ENCODE measurements at regions not wholly inside any gene's neighbourhood (a gene's known extent, or its start where the extent isn't known, plus 50 kb on each side); places are given as distances from the start of the nearest gene placed in this dataset.

- CTCF ChIA-PET = no interaction called here
- Histone ChIP-seq H3K4me3 (replicated peaks in 1 of 2; ENCODE audit: low read depth in 1 of 2, low read length in 2 of 2) (no peak overlapping the region), H3K27me3 (ENCODE audit: insufficient read depth, low read length) (no peaks in the 10 kb centered on the region), H2AFZ (ENCODE audit: low read depth, low read length, poor library complexity, severe bottlenecking) (no peak overlapping the region), H3K27ac (ENCODE audit: low read depth, low read length) (no peak overlapping the region), H4K20me1 (ENCODE audit: insufficient read depth) (no peaks in the 10 kb centered on the region), H3K36me3 (ENCODE audit: control insufficient read depth in 1 of 2, insufficient read depth in 2 of 2, low read length in 2 of 2) (no peaks in the 10 kb centered on the region), H3K9me3 (ENCODE audit: control insufficient read depth in 1 of 2, insufficient read depth in 1 of 2, low read depth in 1 of 2, low read length in 2 of 2) (no peaks in the 10 kb centered on the region), H3K9ac (ENCODE audit: low read length) (no peak overlapping the region), H3K79me2 (ENCODE audit: insufficient read depth, low read length) (no peaks in the 10 kb centered on the region), H3K9me2 (ENCODE audit: insufficient read depth) (no peaks in the 10 kb centered on the region), H3K4me1 (ENCODE audit: control insufficient read depth in 1 of 2, insufficient read depth in 2 of 2, low read length in 2 of 2) (no peaks in the 10 kb centered on the region), H3K4me2 (ENCODE audit: low read length) (no peak overlapping the region)
- POLR2A ChIA-PET = no interaction called here
- RAD21 ChIA-PET (ENCODE audit: low non-redundant PET in 1 of 2, low total read pairs in 2 of 2, uncharacterized antibody in 2 of 2, unreplicated experiment in 2 of 2) = no interaction called here
- intact Hi-C loops (cut with micrococcal nuclease) = no loop called here
- no TSS peak for BruUV-seq (replicated peaks)
- ATAC-seq = no peak
- TF ChIP-seq ATF3 (IDR thresholded peaks at IDR 0.05) (no peak), SP1 (IDR thresholded peaks at IDR 0.05; ENCODE audit: low read depth) (no peak), TCF7L2 (IDR thresholded peaks at IDR 0.05; ENCODE audit: borderline replicate concordance, extremely low read depth, insufficient read depth, insufficient read length) (no peak), POLR2AphosphoS5 (IDR thresholded peaks at IDR 0.05; ENCODE audit: low read depth, low read length) (no peak), FOSL1 (IDR thresholded peaks at IDR 0.05; ENCODE audit: low read depth) (no peak), MAX (IDR thresholded peaks at IDR 0.05) (no peak), SIN3A (IDR thresholded peaks at IDR 0.05; ENCODE audit: low read depth) (no peak), EZH2phosphoT487 (IDR thresholded peaks at IDR 0.05; ENCODE audit: borderline replicate concordance) (no peak), ZNF274 (IDR thresholded peaks at IDR 0.05; ENCODE audit: low read depth, low read length) (no peak)
- TF ChIP-seq, protein P1, sequence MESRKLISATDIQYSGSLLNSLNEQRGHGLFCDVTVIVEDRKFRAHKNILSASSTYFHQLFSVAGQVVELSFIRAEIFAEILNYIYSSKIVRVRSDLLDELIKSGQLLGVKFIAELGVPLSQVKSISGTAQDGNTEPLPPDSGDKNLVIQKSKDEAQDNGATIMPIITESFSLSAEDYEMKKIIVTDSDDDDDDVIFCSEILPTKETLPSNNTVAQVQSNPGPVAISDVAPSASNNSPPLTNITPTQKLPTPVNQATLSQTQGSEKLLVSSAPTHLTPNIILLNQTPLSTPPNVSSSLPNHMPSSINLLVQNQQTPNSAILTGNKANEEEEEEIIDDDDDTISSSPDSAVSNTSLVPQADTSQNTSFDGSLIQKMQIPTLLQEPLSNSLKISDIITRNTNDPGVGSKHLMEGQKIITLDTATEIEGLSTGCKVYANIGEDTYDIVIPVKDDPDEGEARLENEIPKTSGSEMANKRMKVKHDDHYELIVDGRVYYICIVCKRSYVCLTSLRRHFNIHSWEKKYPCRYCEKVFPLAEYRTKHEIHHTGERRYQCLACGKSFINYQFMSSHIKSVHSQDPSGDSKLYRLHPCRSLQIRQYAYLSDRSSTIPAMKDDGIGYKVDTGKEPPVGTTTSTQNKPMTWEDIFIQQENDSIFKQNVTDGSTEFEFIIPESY (IDR thresholded peaks at IDR 0.05; ENCODE audit: extremely low read depth, insufficient replicate concordance, low read length) = no peak
- DNase-seq (ENCODE audit: low read depth, low spot score) = no peak
Measured at GRCh38 chr18:45337477-45337876, 277.8 kb upstream of the SLC14A2 start.
